ENCODE measurements at regions not wholly inside any gene's neighbourhood (a gene's known extent, or its start where the extent isn't known, plus 50 kb on each side); places are given as distances from the start of the nearest gene placed in this dataset.

GRCh38 chr1:239956263-239956662 is 135.4 kb upstream of the FMN2 start:
- TF ChIP-seq CTCF (conservative IDR thresholded peaks at IDR 0.05): no peak
- TF ChIP-seq EZH2 (IDR thresholded peaks at IDR 0.05; ENCODE audit: low read depth): no peak
- Histone ChIP-seq H3K9me3 (ENCODE audit: insufficient read depth, low read depth) (no peaks in the 10 kb centered on the region), H3K4me3 (no peak overlapping the region), H3K4me1 (replicated peaks; ENCODE audit: insufficient read depth) (no peaks in the 10 kb centered on the region), H4K20me1 (ENCODE audit: insufficient read depth) (no peaks in the 10 kb centered on the region), H3F3A (ENCODE audit: insufficient read depth, low read depth) (no peaks in the 10 kb centered on the region), H3K27me3 (ENCODE audit: insufficient read depth, low read depth) (peaks cover 56% of the 10 kb centered on the region), H3K4me2 (no peak overlapping the region), H3K27ac (no peak overlapping the region), H3K9me2 (ENCODE audit: insufficient read depth) (no peaks in the 10 kb centered on the region), H3K79me2 (ENCODE audit: low read depth) (no peaks in the 10 kb centered on the region), H3K36me3 (ENCODE audit: low read depth) (no peaks in the 10 kb centered on the region), H2AFZ (no peak overlapping the region)
- ChIA-PET CTCF (no interaction called here), POLR2A (ENCODE audit: unreplicated experiment) (no interaction called here)
- DNase-seq: no peak
- intact Hi-C loops (cut with micrococcal nuclease; ENCODE audit: unreplicated experiment): no loop called here
- BruUV-seq (replicated peaks): no TSS peak

GRCh38 chr1:239958063-239958462 is 133.6 kb upstream of the FMN2 start:
- POLR2A ChIA-PET (ENCODE audit: unreplicated experiment): no interaction called here
- no peaks in the 10 kb centered on the region for H3K4me1 ChIP-seq (replicated peaks; ENCODE audit: insufficient read depth)

GRCh38 chr1:239960366-239960765 is 131.3 kb upstream of the FMN2 start:
- Histone ChIP-seq H3F3A (ENCODE audit: insufficient read depth, low read depth) (no peaks in the 10 kb centered on the region), H3K9me2 (ENCODE audit: insufficient read depth) (no peaks in the 10 kb centered on the region), H3K79me2 (ENCODE audit: low read depth) (no peaks in the 10 kb centered on the region), H3K27me3 (ENCODE audit: insufficient read depth, low read depth) (peaks cover 77% of the 10 kb centered on the region), H2AFZ (no peak overlapping the region), H3K4me1 (replicated peaks; ENCODE audit: insufficient read depth) (no peaks in the 10 kb centered on the region), H3K4me3 (no peak overlapping the region), H3K36me3 (ENCODE audit: low read depth) (no peaks in the 10 kb centered on the region), H3K27ac (no peak overlapping the region), H3K4me2 (no peak overlapping the region), H4K20me1 (ENCODE audit: insufficient read depth) (no peaks in the 10 kb centered on the region), H3K9me3 (ENCODE audit: insufficient read depth, low read depth) (no peaks in the 10 kb centered on the region)
- intact Hi-C loops (cut with micrococcal nuclease; ENCODE audit: unreplicated experiment): no loop called here
- no peak for TF ChIP-seq EZH2 (IDR thresholded peaks at IDR 0.05; ENCODE audit: low read depth)
- TF ChIP-seq CTCF (conservative IDR thresholded peaks at IDR 0.05): no peak
- POLR2A ChIA-PET (ENCODE audit: unreplicated experiment): no interaction called here
- DNase-seq: no peak
- CTCF ChIA-PET: no interaction called here
- BruUV-seq (replicated peaks): no TSS peak

More at GRCh38 chr1:239958063-239958462, 133.6 kb upstream of the FMN2 start:
- Histone ChIP-seq H3K4me3 (no peak overlapping the region), H3F3A (ENCODE audit: insufficient read depth, low read depth) (no peaks in the 10 kb centered on the region), H3K9me2 (ENCODE audit: insufficient read depth) (no peaks in the 10 kb centered on the region), H3K79me2 (ENCODE audit: low read depth) (no peaks in the 10 kb centered on the region), H2AFZ (no peak overlapping the region), H3K9me3 (ENCODE audit: insufficient read depth, low read depth) (no peaks in the 10 kb centered on the region), H4K20me1 (ENCODE audit: insufficient read depth) (no peaks in the 10 kb centered on the region), H3K27me3 (ENCODE audit: insufficient read depth, low read depth) (peaks cover 68% of the 10 kb centered on the region), H3K36me3 (ENCODE audit: low read depth) (no peaks in the 10 kb centered on the region), H3K4me2 (no peak overlapping the region), H3K27ac (no peak overlapping the region)
- BruUV-seq (replicated peaks): no TSS peak
- CTCF ChIA-PET: no interaction called here
- no peak for TF ChIP-seq EZH2 (IDR thresholded peaks at IDR 0.05; ENCODE audit: low read depth)
- TF ChIP-seq CTCF (conservative IDR thresholded peaks at IDR 0.05): no peak
- intact Hi-C loops (cut with micrococcal nuclease; ENCODE audit: unreplicated experiment): no loop called here
- DNase-seq: no peak

Data from PC-9 (cell line).